Brain microvascular endothelial cell (primary cell): ENCODE measurements at regions not wholly inside any gene's neighbourhood (a gene's known extent, or its start where the extent isn't known, plus 50 kb on each side); places are given as distances from the start of the nearest gene placed in this dataset.

Experiments used
- DNase-seq: peaks from one replicate; pipeline ENCODE4 v3.0.0-alpha.2; 2020
- H3K27ac ChIP-seq: fragments of 250-450 bp; sonication (Bioruptor Pico); 2 replicates; pipeline ENCODE4 v1.5.1; 2020; ENCODE audit warnings: mild to moderate bottlenecking, moderate library complexity
- H3K27me3 ChIP-seq: fragments of 250-450 bp; sonication (Bioruptor Pico); replicated peaks from 2 replicates; pipeline ENCODE4 v1.5.1; 2020; ENCODE audit warnings: mild to moderate bottlenecking
- H3K36me3 ChIP-seq: fragments of 250-450 bp; sonication (Bioruptor Pico); replicated peaks from 2 replicates; pipeline ENCODE4 v1.5.1; 2020; ENCODE audit warnings: mild to moderate bottlenecking
- H3K4me3 ChIP-seq: 2 replicates; pipeline ENCODE4 v1.5.1; 2011; ENCODE audit warnings: low read depth, mild to moderate bottlenecking, control low read depth, low read length, moderate library complexity
- in situ Hi-C: cut with HindIII; loops from 2 replicates; pipeline ENCODE4 v1.10.0; 2017; ENCODE audit warnings: low sequenced_read_pairs, low pct_ligation_motif_present
- TF ChIP-seq, protein P1 (sequence below): IDR thresholded peaks from 2 replicates; pipeline ENCODE4 v1.5.1; 2011; ENCODE audit warnings: low read depth, mild to moderate bottlenecking, moderate library complexity, low read length, control low read depth, inconsistent platforms; ENCODE audit errors: missing control alignments

DNA sequence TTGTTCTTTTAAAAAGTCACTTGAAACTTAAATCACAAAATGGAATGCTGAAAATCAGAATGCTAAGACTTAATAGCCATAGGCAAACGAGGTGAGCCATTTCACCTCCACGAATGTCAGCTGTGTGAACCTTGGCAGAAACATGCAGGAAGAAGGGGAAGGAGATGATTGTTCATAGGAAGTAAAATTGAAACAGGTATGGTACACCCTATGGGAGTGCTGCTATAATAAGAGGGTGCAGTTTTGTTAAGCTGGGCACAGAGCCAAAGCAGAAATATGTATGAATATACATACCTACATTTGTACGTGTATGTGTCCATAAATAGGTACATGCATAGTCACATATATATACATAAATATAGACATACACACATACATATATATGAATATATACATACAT lies 51.0 kb upstream of the SPINK5 start:
- no peak for DNase-seq
- no peak overlapping the region for H3K27ac ChIP-seq
- H3K36me3 ChIP-seq = no peaks in the 10 kb centered on the region
- in situ Hi-C loops = no loop called here
- TF ChIP-seq, protein P1, sequence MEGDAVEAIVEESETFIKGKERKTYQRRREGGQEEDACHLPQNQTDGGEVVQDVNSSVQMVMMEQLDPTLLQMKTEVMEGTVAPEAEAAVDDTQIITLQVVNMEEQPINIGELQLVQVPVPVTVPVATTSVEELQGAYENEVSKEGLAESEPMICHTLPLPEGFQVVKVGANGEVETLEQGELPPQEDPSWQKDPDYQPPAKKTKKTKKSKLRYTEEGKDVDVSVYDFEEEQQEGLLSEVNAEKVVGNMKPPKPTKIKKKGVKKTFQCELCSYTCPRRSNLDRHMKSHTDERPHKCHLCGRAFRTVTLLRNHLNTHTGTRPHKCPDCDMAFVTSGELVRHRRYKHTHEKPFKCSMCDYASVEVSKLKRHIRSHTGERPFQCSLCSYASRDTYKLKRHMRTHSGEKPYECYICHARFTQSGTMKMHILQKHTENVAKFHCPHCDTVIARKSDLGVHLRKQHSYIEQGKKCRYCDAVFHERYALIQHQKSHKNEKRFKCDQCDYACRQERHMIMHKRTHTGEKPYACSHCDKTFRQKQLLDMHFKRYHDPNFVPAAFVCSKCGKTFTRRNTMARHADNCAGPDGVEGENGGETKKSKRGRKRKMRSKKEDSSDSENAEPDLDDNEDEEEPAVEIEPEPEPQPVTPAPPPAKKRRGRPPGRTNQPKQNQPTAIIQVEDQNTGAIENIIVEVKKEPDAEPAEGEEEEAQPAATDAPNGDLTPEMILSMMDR = no peak
- no peaks in the 10 kb centered on the region for H3K27me3 ChIP-seq
- H3K4me3 ChIP-seq = no peak overlapping the region

DNA sequence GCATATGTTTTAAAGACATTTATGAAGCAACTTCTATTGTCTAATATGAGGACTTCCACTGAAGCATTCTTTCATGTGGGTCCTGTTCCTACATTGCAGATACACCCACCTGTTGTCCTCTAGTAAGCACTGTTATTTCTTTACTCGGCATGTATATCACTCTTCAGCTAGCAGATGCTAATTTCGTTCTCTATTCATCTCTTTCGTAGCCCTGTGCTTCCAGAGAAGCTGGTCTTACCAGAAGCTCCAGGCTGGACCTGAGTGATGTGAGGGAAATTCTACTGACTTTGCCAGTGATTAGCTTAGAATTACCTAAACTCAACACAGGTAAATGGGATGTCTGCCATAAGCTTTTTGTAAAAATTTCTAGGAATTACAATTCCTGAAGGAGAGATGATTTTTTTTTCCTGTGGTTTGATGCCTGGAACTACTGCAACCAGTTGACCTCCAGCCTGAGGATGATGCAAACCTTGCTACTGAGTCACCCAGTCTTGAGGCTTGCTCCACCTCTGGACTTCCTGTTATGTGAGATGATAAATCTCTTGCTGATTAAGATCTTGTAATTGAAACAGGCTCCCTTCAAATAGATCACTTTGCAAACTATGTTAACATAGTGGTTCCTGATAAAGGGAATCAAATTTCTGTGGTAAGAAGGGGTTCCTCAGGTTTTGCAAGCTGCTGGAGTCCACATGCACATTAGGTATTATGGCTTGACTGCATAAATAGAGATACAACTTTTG lies 52.2 kb upstream of the SPINK5 start:
- no peak overlapping the region for H3K27ac ChIP-seq
- TF ChIP-seq, protein P1 = no peak
- peak; percentile 14 for DNase-seq

DNA sequence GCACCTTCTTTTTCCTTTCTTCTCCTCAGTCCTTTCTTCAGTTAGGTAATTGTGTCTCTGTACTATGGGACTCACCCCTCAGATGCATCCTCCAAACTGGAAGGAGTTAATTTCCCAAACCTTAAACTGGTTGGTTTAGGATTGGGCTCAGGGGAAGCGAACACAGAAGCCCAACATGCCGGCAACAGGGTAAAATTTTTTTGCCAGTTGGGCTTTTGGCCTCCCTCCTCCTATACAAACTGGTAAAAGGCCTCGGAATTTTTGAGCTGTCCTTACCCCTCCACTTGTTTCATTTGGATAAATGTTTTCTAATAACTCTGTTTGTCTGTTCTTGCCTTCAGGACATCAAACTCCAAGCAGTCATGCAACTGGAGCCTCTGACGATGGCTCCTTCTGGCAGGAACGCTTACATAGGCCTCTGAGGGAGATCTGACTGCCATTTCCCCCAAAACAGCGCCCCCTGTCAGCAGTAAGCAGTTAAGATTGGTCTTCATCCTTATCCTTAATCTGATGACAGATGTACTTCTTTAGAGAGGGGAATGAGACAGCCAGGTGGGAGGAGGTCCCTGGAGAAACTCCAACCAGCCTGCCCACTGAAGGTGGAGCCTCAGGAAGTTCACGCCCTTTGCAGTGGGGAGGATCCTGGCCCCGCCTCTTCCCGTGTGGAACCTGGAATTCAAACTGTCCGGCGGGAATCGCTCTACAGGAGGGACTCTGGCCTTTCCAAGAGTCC lies 57.8 kb upstream of the SPINK5 start:
- DNase-seq = no peak

More for the DNA sequence above, 52.2 kb upstream of the SPINK5 start:
- Histone ChIP-seq H3K4me3 (no peak overlapping the region), H3K27me3 (no peaks in the 10 kb centered on the region), H3K36me3 (no peaks in the 10 kb centered on the region)
- in situ Hi-C loops = no loop called here

DNA sequence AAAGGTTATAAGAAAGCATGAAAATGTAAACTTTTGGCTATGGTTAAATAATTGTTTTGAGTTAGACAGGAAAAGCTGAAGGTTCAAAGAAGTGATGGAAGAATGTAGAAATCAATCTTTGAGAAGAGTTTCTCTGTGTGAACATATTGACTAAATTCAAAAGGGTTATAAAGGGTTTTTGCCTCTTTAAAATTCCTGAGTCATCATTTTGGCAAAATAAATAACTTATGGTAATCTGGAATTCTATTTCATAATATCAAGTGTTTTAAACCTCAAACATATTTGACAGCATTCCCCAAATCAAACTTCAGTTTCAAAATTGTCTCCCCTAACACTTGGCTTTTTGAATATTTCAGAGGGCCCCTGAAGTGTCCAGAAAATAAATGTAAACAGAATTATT lies 60.6 kb upstream of the SPINK5 start:
- TF ChIP-seq, protein P1 = no peak
- no peak for DNase-seq
- Histone ChIP-seq H3K36me3 (no peaks in the 10 kb centered on the region), H3K27ac (no peak overlapping the region), H3K27me3 (no peaks in the 10 kb centered on the region), H3K4me3 (no peak overlapping the region)
- in situ Hi-C loops = no loop called here

More for the DNA sequence above, 57.8 kb upstream of the SPINK5 start:
- Histone ChIP-seq H3K27ac (no peak overlapping the region), H3K27me3 (no peaks in the 10 kb centered on the region), H3K4me3 (no peak overlapping the region), H3K36me3 (no peaks in the 10 kb centered on the region)
- TF ChIP-seq, protein P1 = peak; percentile 22
- in situ Hi-C loops = no loop called here

DNA sequence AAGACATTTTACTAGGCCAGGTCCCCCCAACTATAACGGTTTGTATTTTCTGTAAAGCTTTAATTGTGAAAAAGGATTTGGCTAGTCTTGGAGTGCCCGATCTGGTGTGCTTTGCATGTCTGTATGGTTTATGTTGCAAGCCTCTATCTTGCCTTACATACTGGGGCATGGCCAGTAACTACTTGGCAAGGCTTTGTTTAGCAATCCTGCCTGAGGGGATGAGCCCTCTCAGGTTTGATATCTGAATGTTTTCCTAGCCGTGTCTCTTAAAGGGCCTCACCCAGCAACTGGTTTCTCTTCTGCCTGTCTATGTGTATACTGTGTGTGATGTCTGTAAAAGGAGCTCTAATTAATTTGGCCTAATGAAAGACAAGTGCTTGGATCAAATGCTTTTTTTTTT lies 61.3 kb upstream of the SPINK5 start:
- Histone ChIP-seq H3K4me3 (no peak overlapping the region), H3K27me3 (no peaks in the 10 kb centered on the region), H3K36me3 (no peaks in the 10 kb centered on the region), H3K27ac (no peak overlapping the region)
- in situ Hi-C loops = no loop called here
- TF ChIP-seq, protein P1 = no peak
- DNase-seq = no peak

DNA sequence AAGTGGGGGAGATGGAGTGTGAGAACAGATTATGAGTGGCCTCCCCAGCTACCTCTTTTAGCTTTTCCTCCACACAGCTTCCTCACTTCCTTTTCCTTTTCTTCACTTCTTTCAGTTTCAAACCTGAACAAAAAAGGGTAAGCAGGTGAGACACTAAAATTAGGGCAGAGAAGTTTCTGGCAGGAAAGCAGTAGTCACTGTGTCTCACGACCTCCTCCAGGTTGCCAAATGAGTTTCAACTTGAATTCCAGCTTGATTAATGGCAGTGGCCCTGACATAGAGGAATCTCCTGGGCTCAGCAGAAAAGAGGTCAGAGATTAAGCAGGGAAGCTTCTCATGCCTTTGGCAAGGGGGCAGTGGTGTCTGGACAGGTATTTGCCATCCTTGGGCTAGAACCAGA lies 63.7 kb upstream of the SPINK5 start:
- no peaks in the 10 kb centered on the region for H3K27me3 ChIP-seq
- H3K4me3 ChIP-seq = no peak overlapping the region
- DNase-seq = no peak
- TF ChIP-seq, protein P1 = no peak
- in situ Hi-C loops = no loop called here
- H3K27ac ChIP-seq = no peak overlapping the region
- no peaks in the 10 kb centered on the region for H3K36me3 ChIP-seq
